ENCODE measurements at regions not wholly inside any gene's neighbourhood (a gene's known extent, or its start where the extent isn't known, plus 50 kb on each side); places are given as distances from the start of the nearest gene placed in this dataset.

DNA sequence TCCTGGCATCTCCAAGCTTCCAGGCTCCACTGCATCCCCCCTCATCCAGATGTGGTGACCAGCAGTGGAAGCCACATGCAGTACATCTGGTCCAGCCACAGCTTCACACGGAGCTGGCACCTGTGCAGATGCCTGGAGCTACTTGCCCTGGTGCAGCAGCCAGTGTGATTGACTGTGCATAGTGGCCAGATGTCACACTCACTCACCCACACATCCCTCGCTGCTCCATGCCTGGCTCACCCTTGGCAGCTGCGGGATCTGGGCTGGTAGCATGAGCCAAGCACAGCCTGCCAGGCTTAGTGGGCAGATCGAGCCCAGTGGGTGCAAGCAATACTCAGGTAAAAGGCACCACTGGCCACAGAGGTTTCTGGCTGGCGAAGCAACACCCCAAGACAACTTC lies 398.0 kb upstream of the CNTN4 start:
- Histone ChIP-seq H3K4me1 (no peaks in the 10 kb centered on the region), H3K4me3 (no peak overlapping the region), H3K9me3 (no peaks in the 10 kb centered on the region), H3K27ac (no peak overlapping the region), H3K27me3 (no peaks in the 10 kb centered on the region), H3K36me3 (no peaks in the 10 kb centered on the region)
- DNase-seq, result no peak
- TF ChIP-seq, protein P1, sequence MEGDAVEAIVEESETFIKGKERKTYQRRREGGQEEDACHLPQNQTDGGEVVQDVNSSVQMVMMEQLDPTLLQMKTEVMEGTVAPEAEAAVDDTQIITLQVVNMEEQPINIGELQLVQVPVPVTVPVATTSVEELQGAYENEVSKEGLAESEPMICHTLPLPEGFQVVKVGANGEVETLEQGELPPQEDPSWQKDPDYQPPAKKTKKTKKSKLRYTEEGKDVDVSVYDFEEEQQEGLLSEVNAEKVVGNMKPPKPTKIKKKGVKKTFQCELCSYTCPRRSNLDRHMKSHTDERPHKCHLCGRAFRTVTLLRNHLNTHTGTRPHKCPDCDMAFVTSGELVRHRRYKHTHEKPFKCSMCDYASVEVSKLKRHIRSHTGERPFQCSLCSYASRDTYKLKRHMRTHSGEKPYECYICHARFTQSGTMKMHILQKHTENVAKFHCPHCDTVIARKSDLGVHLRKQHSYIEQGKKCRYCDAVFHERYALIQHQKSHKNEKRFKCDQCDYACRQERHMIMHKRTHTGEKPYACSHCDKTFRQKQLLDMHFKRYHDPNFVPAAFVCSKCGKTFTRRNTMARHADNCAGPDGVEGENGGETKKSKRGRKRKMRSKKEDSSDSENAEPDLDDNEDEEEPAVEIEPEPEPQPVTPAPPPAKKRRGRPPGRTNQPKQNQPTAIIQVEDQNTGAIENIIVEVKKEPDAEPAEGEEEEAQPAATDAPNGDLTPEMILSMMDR (IDR thresholded peaks at IDR 0.05 in 4 of 5, conservative IDR thresholded peaks at IDR 0.05 in 1 of 5), result no peak
- TF ChIP-seq POLR2A (IDR thresholded peaks at IDR 0.05), result no peak
- intact Hi-C loops (cut with DNase I; ENCODE audit: low total_unique reads), result no loop called here
- in situ Hi-C loops (cut with MboI; ENCODE audit: low sequenced_read_pairs in 4 of 4), result no loop called here
- ATAC-seq, result no peak

DNA sequence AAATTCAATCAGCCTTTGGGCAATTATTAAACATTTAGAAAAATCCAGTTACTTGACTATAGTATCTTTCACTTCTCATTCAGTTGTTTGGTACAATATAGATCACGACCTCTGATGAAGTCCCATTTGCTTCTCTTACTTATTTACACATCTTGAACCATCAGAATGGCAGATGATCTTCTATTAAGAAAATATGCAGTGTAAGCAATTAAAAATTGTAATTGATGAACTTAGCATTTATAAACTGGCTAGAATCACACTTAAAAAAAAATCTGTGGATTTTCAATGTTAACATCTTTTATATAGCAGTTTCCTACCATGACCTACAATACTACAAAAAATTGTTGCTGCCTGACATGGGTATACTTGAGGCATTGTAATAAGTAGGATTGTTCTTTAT lies 395.5 kb upstream of the CNTN4 start:
- intact Hi-C loops (cut with DNase I; ENCODE audit: low total_unique reads), result no loop called here
- TF ChIP-seq, protein P1 (IDR thresholded peaks at IDR 0.05 in 4 of 5, conservative IDR thresholded peaks at IDR 0.05 in 1 of 5), result no peak
- no peak for TF ChIP-seq POLR2A (IDR thresholded peaks at IDR 0.05)
- H3K27ac ChIP-seq, result no peak overlapping the region
- H3K27me3 ChIP-seq, result no peaks in the 10 kb centered on the region
- no peak overlapping the region for H3K4me3 ChIP-seq
- in situ Hi-C loops (cut with MboI; ENCODE audit: low sequenced_read_pairs in 4 of 4), result no loop called here
- no peak for DNase-seq
- no peak for ATAC-seq
- H3K36me3 ChIP-seq, result no peaks in the 10 kb centered on the region
- H3K9me3 ChIP-seq, result no peaks in the 10 kb centered on the region
- no peaks in the 10 kb centered on the region for H3K4me1 ChIP-seq

DNA sequence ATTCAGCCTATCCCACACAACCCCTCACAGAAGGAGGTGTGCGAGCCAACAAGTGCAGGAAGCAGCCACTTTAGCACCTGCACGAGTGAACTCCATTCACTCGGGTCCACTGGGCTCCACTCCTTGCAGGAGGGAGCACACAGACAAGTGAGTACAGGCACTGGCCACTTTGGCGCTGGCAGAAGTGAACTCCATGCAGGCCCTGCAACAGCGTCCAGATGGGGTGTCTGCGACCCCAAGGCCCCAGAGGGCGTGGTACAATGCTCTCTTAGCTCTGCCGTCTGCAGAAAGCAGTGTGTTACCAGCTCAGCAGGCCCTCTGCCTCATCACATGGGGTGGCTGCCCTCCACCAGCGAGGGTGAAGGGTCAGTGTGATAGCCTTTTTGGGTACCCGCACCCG lies 388.0 kb upstream of the CNTN4 start:
- H3K27me3 ChIP-seq, result no peaks in the 10 kb centered on the region
- no peak overlapping the region for H3K27ac ChIP-seq
- intact Hi-C loops (cut with DNase I; ENCODE audit: low total_unique reads) (no loop called here), in situ Hi-C loops (cut with MboI; ENCODE audit: low sequenced_read_pairs in 4 of 4) (no loop called here)
- no peak overlapping the region for H3K4me3 ChIP-seq
- ATAC-seq, result no peak
- H3K9me3 ChIP-seq, result no peaks in the 10 kb centered on the region
- no peaks in the 10 kb centered on the region for H3K4me1 ChIP-seq
- no peaks in the 10 kb centered on the region for H3K36me3 ChIP-seq
- DNase-seq, result no peak
- TF ChIP-seq, protein P1 (IDR thresholded peaks at IDR 0.05 in 4 of 5, conservative IDR thresholded peaks at IDR 0.05 in 1 of 5), result no peak
- TF ChIP-seq POLR2A (IDR thresholded peaks at IDR 0.05), result no peak

DNA sequence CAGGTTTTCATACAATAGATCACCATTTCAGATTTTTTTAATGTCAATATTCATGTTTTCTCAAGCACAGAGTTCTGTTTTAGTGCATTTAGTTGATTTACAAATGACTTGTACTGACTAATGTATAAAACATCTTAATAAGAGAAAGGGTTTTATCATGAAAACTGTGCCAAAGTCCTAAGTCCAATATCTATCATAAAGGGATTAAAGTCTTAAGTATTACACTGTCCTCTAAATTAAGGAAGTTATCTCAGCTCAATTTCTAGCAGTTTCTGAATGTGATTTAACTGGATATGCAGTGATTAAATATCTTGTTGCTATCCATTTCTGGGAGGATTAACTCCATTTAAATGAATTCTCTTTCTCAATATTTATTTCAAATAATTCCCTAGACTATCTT lies 381.1 kb upstream of the CNTN4 start:
- H3K27me3 ChIP-seq, result no peaks in the 10 kb centered on the region

DNA sequence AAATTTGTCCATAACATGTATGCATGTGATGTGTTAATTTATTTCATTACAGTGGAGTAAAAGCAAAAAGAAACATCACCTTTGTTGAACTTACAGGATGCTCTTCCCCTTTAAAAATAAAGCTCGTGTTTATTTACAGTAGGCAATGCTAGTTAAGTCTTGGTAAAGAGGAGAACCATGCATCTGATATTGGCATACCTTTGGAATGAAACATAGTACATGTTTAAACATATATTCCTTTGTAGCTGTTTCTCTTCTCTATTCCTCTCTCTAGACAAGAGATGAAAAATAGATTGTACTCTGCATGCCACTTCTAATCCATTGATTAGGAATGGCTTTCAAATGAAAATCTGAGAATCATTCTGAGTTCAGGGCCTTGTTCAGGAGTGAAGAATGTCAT lies 374.9 kb upstream of the CNTN4 start:
- in situ Hi-C loops (cut with MboI; ENCODE audit: low sequenced_read_pairs in 4 of 4), result no loop called here
- TF ChIP-seq, protein P1 (IDR thresholded peaks at IDR 0.05 in 4 of 5, conservative IDR thresholded peaks at IDR 0.05 in 1 of 5), result no peak
- TF ChIP-seq POLR2A (IDR thresholded peaks at IDR 0.05), result no peak
- Histone ChIP-seq H3K4me3 (no peak overlapping the region), H3K27ac (no peak overlapping the region), H3K27me3 (no peaks in the 10 kb centered on the region), H3K36me3 (no peaks in the 10 kb centered on the region), H3K4me1 (no peaks in the 10 kb centered on the region), H3K9me3 (no peaks in the 10 kb centered on the region)
- DNase-seq (no peak), ATAC-seq (no peak)
- intact Hi-C loops (cut with DNase I; ENCODE audit: low total_unique reads), result no loop called here

More for the DNA sequence above, 381.1 kb upstream of the CNTN4 start:
- no peak for ATAC-seq
- in situ Hi-C loops (cut with MboI; ENCODE audit: low sequenced_read_pairs in 4 of 4), result no loop called here
- no peak for DNase-seq
- no peak for TF ChIP-seq POLR2A (IDR thresholded peaks at IDR 0.05)
- TF ChIP-seq, protein P1 (IDR thresholded peaks at IDR 0.05 in 4 of 5, conservative IDR thresholded peaks at IDR 0.05 in 1 of 5), result no peak
- no peak overlapping the region for H3K27ac ChIP-seq
- H3K36me3 ChIP-seq, result no peaks in the 10 kb centered on the region
- no peak overlapping the region for H3K4me3 ChIP-seq
- H3K4me1 ChIP-seq, result no peaks in the 10 kb centered on the region
- intact Hi-C loops (cut with DNase I; ENCODE audit: low total_unique reads), result no loop called here
- no peaks in the 10 kb centered on the region for H3K9me3 ChIP-seq

All from gastrocnemius medialis (tissue), 4 donors.